HG03108 (cell line): ENCODE measurements at regions not wholly inside any gene's neighbourhood (a gene's known extent, or its start where the extent isn't known, plus 50 kb on each side); places are given as distances from the start of the nearest gene placed in this dataset.
"Not testable (repeated sequence)": the region's sequence is repeated elsewhere in the genome, so short reads cannot be mapped to it uniquely, and the experiment has no call there.

Experiments
- ATAC-seq: cut with Tn5 transposase; IDR thresholded peaks from one replicate; pipeline ENCODE4 v1.9.1; 2021; ENCODE audit warnings: moderate library complexity; ENCODE audit not compliant: unreplicated experiment

GRCh38 chrX:128992107-128992971 lies 531.0 kb downstream of the SMARCA1 start:
- ATAC-seq, result no peak

GRCh38 chrX:128975745-128976144 lies 547.5 kb downstream of the SMARCA1 start:
- ATAC-seq, result no peak

- no peak for ATAC-seq
Observed at GRCh38 chrX:128973033-128973432, 550.3 kb downstream of the SMARCA1 start.

- ATAC-seq, result no peak
Observed at GRCh38 chrX:128961290-128961689, 562.0 kb downstream of the SMARCA1 start.

- not testable (repeated sequence) for ATAC-seq
Observed at GRCh38 chrX:128954697-128955096, 568.6 kb downstream of the SMARCA1 start.

- ATAC-seq, result no peak
Observed at GRCh38 chrX:128931071-128931470, 592.2 kb downstream of the SMARCA1 start.

- no peak for ATAC-seq
Observed at GRCh38 chrX:128929271-128930057, 593.8 kb downstream of the SMARCA1 start.

GRCh38 chrX:128928636-128929035 lies 594.7 kb downstream of the SMARCA1 start:
- no peak for ATAC-seq

GRCh38 chrX:128927363-128927762 lies 595.9 kb downstream of the SMARCA1 start:
- ATAC-seq, result no peak

- no peak for ATAC-seq
Observed at GRCh38 chrX:128906753-128907152, 616.5 kb downstream of the SMARCA1 start.

GRCh38 chrX:128901018-128901417 lies 622.3 kb downstream of the SMARCA1 start:
- no peak for ATAC-seq

GRCh38 chrX:128897621-128898020 lies 625.7 kb downstream of the SMARCA1 start:
- no peak for ATAC-seq

- ATAC-seq, result no peak
Observed at GRCh38 chrX:128891554-128891953, 631.7 kb downstream of the SMARCA1 start.

GRCh38 chrX:128884430-128884829 lies 638.9 kb downstream of the SMARCA1 start:
- no peak for ATAC-seq

- no peak for ATAC-seq
Observed at GRCh38 chrX:128883650-128884049, 639.6 kb downstream of the SMARCA1 start.

GRCh38 chrX:128870361-128870760 lies 652.9 kb downstream of the SMARCA1 start:
- no peak for ATAC-seq

GRCh38 chrX:128862557-128862956 lies 660.7 kb downstream of the SMARCA1 start:
- no peak for ATAC-seq

GRCh38 chrX:128848374-128848773 lies 674.9 kb downstream of the SMARCA1 start:
- ATAC-seq, result no peak

- no peak for ATAC-seq
Observed at GRCh38 chrX:128846385-128846784, 676.9 kb downstream of the SMARCA1 start.

- no peak for ATAC-seq
Observed at GRCh38 chrX:128818690-128819089, 704.6 kb downstream of the SMARCA1 start.

GRCh38 chrX:128816919-128817318 lies 706.4 kb downstream of the SMARCA1 start:
- no peak for ATAC-seq

GRCh38 chrX:128807367-128807766 lies 715.9 kb downstream of the SMARCA1 start:
- ATAC-seq, result no peak
